GM12872 (cell line): ENCODE measurements at regions not wholly inside any gene's neighbourhood (a gene's known extent, or its start where the extent isn't known, plus 50 kb on each side); places are given as distances from the start of the nearest gene placed in this dataset.

Experiments used
- CTCF ChIP-seq: IDR thresholded peaks from 3 replicates; pipeline ENCODE4 v1.5.1; 2011; ENCODE audit warnings: low read depth, mild to moderate bottlenecking, low read length, moderate library complexity; ENCODE audit not compliant: insufficient read depth

GRCh38 chr15:62513893-62514292 is 348.8 kb upstream of the C2CD4B start:
- TF ChIP-seq CTCF: no peak

- no peak for TF ChIP-seq CTCF
These were observed 350.8 kb upstream of the C2CD4B start for GRCh38 chr15:62515696-62516395.

GRCh38 chr15:62517541-62517940 is 352.5 kb upstream of the C2CD4B start:
- TF ChIP-seq CTCF: no peak

- TF ChIP-seq CTCF: no peak
These were observed 354.8 kb upstream of the C2CD4B start for GRCh38 chr15:62519900-62520299.

GRCh38 chr15:62520887-62521286 is 355.8 kb upstream of the C2CD4B start:
- no peak for TF ChIP-seq CTCF

- TF ChIP-seq CTCF: no peak
These were observed 356.3 kb upstream of the C2CD4B start for GRCh38 chr15:62521396-62521795.

GRCh38 chr15:62524848-62525247 is 359.8 kb upstream of the C2CD4B start:
- no peak for TF ChIP-seq CTCF
